Smooth muscle cell (in vitro differentiated cells): ENCODE measurements at regions not wholly inside any gene's neighbourhood (a gene's known extent, or its start where the extent isn't known, plus 50 kb on each side); places are given as distances from the start of the nearest gene placed in this dataset.
A peak's percentile ranks its signal among the peaks of the same experiment; 100 is the strongest.

Source experiments
- DNase-seq: peaks from one replicate; lab custom pipeline; 2025; ENCODE audit not compliant: unreplicated experiment; lab: John Stamatoyannopoulos, UW
- H2AFZ ChIP-seq: fragments of 200-600 bp; sonication (generic); 2 replicates; pipeline ENCODE4 v1.6.0; 2016; ENCODE audit warnings: antibody characterized with exemption, low read depth, mild to moderate bottlenecking
- H3F3A ChIP-seq: fragments of 200-600 bp; sonication (generic); 2 replicates; pipeline ENCODE4 v1.6.0; 2017; ENCODE audit warnings: antibody characterized with exemption, low read depth
- H3K27ac ChIP-seq: fragments of 200-600 bp; sonication (generic); 2 replicates; pipeline ENCODE4 v1.5.1; 2016; ENCODE audit warnings: low read depth, mild to moderate bottlenecking
- H3K27me3 ChIP-seq: fragments of 200-600 bp; sonication (generic); 2 replicates; pipeline ENCODE4 v1.6.1; 2016; ENCODE audit warnings: low read depth, mild to moderate bottlenecking
- H3K36me3 ChIP-seq: fragments of 200-600 bp; sonication (generic); 2 replicates; pipeline ENCODE4 v1.5.1; 2016; ENCODE audit warnings: low read depth
- H3K4me1 ChIP-seq: fragments of 200-600 bp; sonication (generic); 2 replicates; pipeline ENCODE4 v1.5.1; 2016; ENCODE audit warnings: low read depth
- H3K4me2 ChIP-seq: fragments of 200-600 bp; sonication (generic); 2 replicates; pipeline ENCODE4 v1.6.0; 2016; ENCODE audit warnings: mild to moderate bottlenecking
- H3K4me3 ChIP-seq: fragments of 200-600 bp; sonication (generic); 2 replicates; pipeline ENCODE4 v1.5.1; 2016; ENCODE audit warnings: mild to moderate bottlenecking
- H3K79me2 ChIP-seq: fragments of 200-600 bp; sonication (generic); 2 replicates; pipeline ENCODE4 v1.6.0; 2016; ENCODE audit warnings: low read depth, mild to moderate bottlenecking
- H3K9ac ChIP-seq: fragments of 200-600 bp; sonication (generic); 2 replicates; pipeline ENCODE4 v1.6.0; 2016; ENCODE audit warnings: low read depth
- H3K9me3 ChIP-seq: fragments of 200-600 bp; sonication (generic); replicated peaks from 2 replicates; pipeline ENCODE4 v1.5.1; 2016; ENCODE audit warnings: low read depth
- H4K20me1 ChIP-seq: fragments of 200-600 bp; sonication (generic); 2 replicates; pipeline ENCODE4 v1.6.0; 2016; ENCODE audit warnings: low read depth
- CTCF ChIP-seq: fragments of 200-600 bp; sonication (generic); IDR thresholded peaks from 2 replicates; pipeline ENCODE4 v1.5.1; 2017; ENCODE audit warnings: borderline replicate concordance, mild to moderate bottlenecking, antibody characterized with exemption; ENCODE audit not compliant: insufficient read depth, poor library complexity, severe bottlenecking
- WGBS: methylation state at CpG from one replicate; pipeline ENCODE4 v1.1.7; 2016; ENCODE audit warnings: low lambda C conversion rate; 5-methylcytosine and 5-hydroxymethylcytosine counted together

GRCh38 chr2:36262581-36262980 is 93.0 kb upstream of the CRIM1 start:
- Histone ChIP-seq H3K9me3 (no peaks in the 10 kb centered on the region), H3K4me3 (no peak overlapping the region), H3K36me3 (no peaks in the 10 kb centered on the region), H3F3A (no peaks in the 10 kb centered on the region), H3K79me2 (no peaks in the 10 kb centered on the region), H3K27me3 (no peaks in the 10 kb centered on the region), H3K27ac (no peak overlapping the region), H3K4me1 (no peaks in the 10 kb centered on the region), H3K9ac (no peak overlapping the region), H4K20me1 (no peaks in the 10 kb centered on the region), H3K4me2 (peak overlapping the region; percentile 42), H2AFZ (no peak overlapping the region)
- TF ChIP-seq CTCF: no peak
- DNase-seq: no peak
- WGBS: 86% methylated on average over 1 of the region's 1 CpG

- DNase-seq: no peak
- Histone ChIP-seq H3K27me3 (no peaks in the 10 kb centered on the region), H2AFZ (no peak overlapping the region), H4K20me1 (no peaks in the 10 kb centered on the region), H3K4me2 (no peak overlapping the region), H3K79me2 (no peaks in the 10 kb centered on the region), H3F3A (no peaks in the 10 kb centered on the region), H3K36me3 (no peaks in the 10 kb centered on the region), H3K9ac (no peak overlapping the region), H3K27ac (no peak overlapping the region), H3K4me1 (no peaks in the 10 kb centered on the region), H3K9me3 (no peaks in the 10 kb centered on the region), H3K4me3 (no peak overlapping the region)
- TF ChIP-seq CTCF: no peak
- 82% methylated on average over 3 of the region's 3 CpGs for WGBS
These were observed 99.7 kb upstream of the CRIM1 start for GRCh38 chr2:36255863-36256262.

GRCh38 chr2:36253086-36253485 is 102.5 kb upstream of the CRIM1 start:
- 92% methylated on average over 5 of the region's 5 CpGs for WGBS

More at GRCh38 chr2:36253086-36253485, 102.5 kb upstream of the CRIM1 start:
- no peak overlapping the region for H3K27ac ChIP-seq
- H4K20me1 ChIP-seq: no peaks in the 10 kb centered on the region
- no peak for DNase-seq
- no peak overlapping the region for H3K4me3 ChIP-seq
- H3K4me2 ChIP-seq: no peak overlapping the region
- H3K4me1 ChIP-seq: no peaks in the 10 kb centered on the region
- no peaks in the 10 kb centered on the region for H3F3A ChIP-seq
- no peaks in the 10 kb centered on the region for H3K9me3 ChIP-seq
- no peak for TF ChIP-seq CTCF
- H3K9ac ChIP-seq: no peak overlapping the region
- H3K79me2 ChIP-seq: no peaks in the 10 kb centered on the region
- H3K27me3 ChIP-seq: no peaks in the 10 kb centered on the region
- no peak overlapping the region for H2AFZ ChIP-seq
- H3K36me3 ChIP-seq: no peaks in the 10 kb centered on the region
